ENCODE measurements at regions not wholly inside any gene's neighbourhood (a gene's known extent, or its start where the extent isn't known, plus 50 kb on each side); places are given as distances from the start of the nearest gene placed in this dataset.

DNA sequence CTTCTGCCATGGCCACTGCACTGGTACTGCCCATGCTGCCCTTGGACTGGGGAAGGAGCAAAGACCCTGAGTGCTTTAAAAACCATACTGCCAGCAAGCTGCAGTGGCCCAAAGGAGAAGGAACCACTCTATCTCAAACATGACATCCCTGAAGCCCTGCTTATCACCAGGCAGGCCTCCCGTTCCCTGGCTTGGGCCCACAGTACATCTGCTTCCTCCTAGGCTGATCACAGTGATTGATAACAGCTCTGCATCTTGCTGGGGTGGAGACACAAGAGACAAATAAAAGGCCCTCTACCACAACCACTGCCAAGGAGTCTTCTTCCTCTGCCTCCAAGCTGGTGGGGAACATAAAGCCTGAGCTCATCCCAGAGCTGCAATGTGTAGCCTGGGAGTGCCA lies 567.5 kb downstream of the TRHDE start:
- H3K27ac ChIP-seq: no peak overlapping the region
- no peak for TF ChIP-seq CTCF (conservative IDR thresholded peaks at IDR 0.05)

- no peak for TF ChIP-seq CTCF (conservative IDR thresholded peaks at IDR 0.05)
- no peak overlapping the region for H3K27ac ChIP-seq
These were observed 591.5 kb downstream of the TRHDE start for GRCh38 chr12:72863671-72864070.

- no peak for TF ChIP-seq CTCF (conservative IDR thresholded peaks at IDR 0.05)
- no peak overlapping the region for H3K27ac ChIP-seq
These were observed 593.8 kb downstream of the TRHDE start for GRCh38 chr12:72865921-72866320.

DNA sequence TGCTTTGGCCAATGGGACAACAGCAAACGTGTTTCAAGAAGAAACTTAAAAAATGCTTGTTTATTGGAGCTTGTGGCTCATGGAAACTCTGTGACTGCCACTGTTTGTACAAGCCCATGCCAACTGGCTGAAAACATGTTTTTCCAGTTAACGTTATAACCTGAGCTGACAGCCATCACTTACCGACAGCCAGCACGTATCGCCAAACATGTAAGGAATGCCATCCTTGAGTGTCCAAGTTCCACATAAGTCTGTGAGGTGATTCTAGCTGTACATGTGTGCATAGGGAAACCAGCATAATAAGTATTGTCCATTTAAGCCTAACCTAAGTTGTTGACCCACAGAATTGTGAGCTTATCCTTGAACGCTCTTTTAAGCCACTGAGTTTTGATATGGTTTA lies 596.9 kb downstream of the TRHDE start:
- TF ChIP-seq CTCF (conservative IDR thresholded peaks at IDR 0.05): no peak
- no peak overlapping the region for H3K27ac ChIP-seq

DNA sequence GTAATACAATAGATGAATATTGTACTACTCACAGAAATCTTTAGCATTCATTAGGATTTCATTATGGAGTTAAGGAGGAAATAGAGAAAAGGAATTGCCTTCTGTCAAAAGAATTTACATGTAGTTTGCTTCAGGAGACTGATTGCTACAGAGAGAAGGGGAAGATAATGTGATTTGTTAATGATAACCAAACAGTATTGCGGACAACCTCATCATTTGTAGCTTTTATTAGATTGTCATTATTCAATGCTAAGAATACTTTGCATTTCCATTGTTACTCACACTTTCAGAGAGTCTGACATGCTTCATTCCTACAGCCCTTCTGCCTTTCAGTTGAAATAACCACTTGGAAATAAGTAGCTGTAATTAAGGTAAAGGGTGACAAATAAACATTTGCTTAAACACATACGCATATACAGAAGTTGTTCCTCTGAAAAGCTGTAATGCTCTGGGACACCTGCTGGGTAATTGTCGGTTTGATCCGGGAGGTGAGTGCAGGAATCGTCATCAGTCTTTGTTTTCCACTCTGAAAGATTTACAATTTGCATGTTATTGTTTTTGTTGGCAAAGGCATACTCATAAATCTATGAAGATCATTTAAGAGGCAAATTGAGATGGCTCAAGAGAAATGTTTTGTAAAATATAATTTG lies 600.2 kb downstream of the TRHDE start:
- TF ChIP-seq CTCF (conservative IDR thresholded peaks at IDR 0.05): no peak

DNA sequence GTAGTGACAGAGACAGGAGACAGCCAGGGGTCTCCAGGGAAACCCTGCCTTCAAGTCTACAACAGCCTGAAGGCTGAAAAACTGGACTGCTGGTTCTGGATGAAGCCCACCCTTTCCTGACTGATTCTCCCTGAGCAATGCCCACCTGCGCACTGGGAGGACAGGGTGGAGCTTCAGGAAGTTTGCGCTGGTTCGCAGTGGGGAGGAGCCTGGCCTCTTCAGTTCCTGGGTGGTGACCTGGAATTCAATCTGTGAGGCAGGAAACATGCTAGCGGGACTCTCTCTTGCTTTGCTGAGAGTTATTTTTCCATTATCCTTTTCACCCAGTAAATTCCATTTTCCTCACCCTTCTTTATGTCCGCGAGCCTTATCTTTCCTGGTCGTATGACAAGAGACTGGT lies 600.8 kb downstream of the TRHDE start:
- TF ChIP-seq CTCF (conservative IDR thresholded peaks at IDR 0.05): no peak
- no peak overlapping the region for H3K27ac ChIP-seq

More for the DNA sequence above, 600.2 kb downstream of the TRHDE start:
- no peak overlapping the region for H3K27ac ChIP-seq

GRCh38 chr12:72876092-72876491 lies 603.9 kb downstream of the TRHDE start:
- H3K27ac ChIP-seq: no peak overlapping the region
- TF ChIP-seq CTCF (conservative IDR thresholded peaks at IDR 0.05): no peak
